HL-60 (cell line): ENCODE measurements at regions not wholly inside any gene's neighbourhood (a gene's known extent, or its start where the extent isn't known, plus 50 kb on each side); places are given as distances from the start of the nearest gene placed in this dataset.

Experiments used
- REST ChIP-seq: IDR thresholded peaks from 2 replicates; pipeline ENCODE4 v1.6.1; 2012; ENCODE audit warnings: low read depth; ENCODE audit not compliant: insufficient replicate concordance
- TF ChIP-seq, protein P1 (sequence below): IDR thresholded peaks from one replicate; pipeline ENCODE4 v1.5.1; 2011; ENCODE audit warnings: low read length, control low read depth, inconsistent platforms; ENCODE audit not compliant: insufficient read depth

DNA sequence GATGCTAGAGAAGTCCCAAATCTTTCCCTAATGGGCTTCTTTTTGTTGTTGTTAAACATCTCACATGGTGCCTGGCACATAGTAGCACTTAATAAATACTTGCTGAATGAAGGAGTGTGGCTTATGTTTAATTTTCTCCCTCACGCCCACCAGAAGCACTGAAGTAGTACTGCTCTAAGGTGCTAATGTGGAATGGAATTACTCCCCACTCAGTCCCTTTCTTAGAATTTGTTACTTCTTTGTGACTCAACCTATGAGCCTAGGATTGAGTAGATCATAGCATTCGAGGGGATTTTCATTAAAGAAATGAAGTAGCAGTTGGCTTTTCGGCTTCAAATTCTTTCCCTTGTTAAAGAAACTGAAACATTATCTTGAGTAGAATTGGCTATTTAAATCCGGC lies 192.8 kb downstream of the CLIC5 start:
- TF ChIP-seq, protein P1, sequence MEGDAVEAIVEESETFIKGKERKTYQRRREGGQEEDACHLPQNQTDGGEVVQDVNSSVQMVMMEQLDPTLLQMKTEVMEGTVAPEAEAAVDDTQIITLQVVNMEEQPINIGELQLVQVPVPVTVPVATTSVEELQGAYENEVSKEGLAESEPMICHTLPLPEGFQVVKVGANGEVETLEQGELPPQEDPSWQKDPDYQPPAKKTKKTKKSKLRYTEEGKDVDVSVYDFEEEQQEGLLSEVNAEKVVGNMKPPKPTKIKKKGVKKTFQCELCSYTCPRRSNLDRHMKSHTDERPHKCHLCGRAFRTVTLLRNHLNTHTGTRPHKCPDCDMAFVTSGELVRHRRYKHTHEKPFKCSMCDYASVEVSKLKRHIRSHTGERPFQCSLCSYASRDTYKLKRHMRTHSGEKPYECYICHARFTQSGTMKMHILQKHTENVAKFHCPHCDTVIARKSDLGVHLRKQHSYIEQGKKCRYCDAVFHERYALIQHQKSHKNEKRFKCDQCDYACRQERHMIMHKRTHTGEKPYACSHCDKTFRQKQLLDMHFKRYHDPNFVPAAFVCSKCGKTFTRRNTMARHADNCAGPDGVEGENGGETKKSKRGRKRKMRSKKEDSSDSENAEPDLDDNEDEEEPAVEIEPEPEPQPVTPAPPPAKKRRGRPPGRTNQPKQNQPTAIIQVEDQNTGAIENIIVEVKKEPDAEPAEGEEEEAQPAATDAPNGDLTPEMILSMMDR, result no peak
- TF ChIP-seq REST, result no peak
